Activated T-cell treated with anti-CD3 and anti-CD28 coated beads for 48 hours (primary cell): ENCODE measurements at regions not wholly inside any gene's neighbourhood (a gene's known extent, or its start where the extent isn't known, plus 50 kb on each side); places are given as distances from the start of the nearest gene placed in this dataset.
"Not testable (repeated sequence)": the region's sequence is repeated elsewhere in the genome, so short reads cannot be mapped to it uniquely, and the experiment has no call there.

Experiments
- DNase-seq: peaks from one replicate; pipeline ENCODE4 v3.0.0-alpha.2; 2020; ENCODE audit warnings: low read depth

DNA sequence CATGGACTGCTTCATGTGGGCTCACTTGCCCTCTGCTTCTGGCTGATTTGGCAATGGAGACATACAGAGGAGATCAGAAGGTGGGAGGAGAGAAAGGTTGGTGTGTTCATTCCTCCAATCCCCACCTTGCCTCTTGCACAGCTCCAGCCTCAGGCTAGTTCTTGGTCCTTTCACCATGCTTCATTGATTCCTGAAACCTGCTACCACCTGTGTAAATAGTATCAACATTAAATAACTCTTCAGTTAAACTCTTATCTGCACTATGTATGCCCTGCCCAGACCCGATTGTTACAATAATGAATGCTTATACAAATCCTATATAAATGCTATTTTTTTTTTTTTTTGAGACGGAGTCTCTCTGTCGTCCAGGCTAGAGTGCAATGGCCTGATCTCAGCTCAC is 174.5 kb downstream of the CD83 start:
- DNase-seq = no peak

DNA sequence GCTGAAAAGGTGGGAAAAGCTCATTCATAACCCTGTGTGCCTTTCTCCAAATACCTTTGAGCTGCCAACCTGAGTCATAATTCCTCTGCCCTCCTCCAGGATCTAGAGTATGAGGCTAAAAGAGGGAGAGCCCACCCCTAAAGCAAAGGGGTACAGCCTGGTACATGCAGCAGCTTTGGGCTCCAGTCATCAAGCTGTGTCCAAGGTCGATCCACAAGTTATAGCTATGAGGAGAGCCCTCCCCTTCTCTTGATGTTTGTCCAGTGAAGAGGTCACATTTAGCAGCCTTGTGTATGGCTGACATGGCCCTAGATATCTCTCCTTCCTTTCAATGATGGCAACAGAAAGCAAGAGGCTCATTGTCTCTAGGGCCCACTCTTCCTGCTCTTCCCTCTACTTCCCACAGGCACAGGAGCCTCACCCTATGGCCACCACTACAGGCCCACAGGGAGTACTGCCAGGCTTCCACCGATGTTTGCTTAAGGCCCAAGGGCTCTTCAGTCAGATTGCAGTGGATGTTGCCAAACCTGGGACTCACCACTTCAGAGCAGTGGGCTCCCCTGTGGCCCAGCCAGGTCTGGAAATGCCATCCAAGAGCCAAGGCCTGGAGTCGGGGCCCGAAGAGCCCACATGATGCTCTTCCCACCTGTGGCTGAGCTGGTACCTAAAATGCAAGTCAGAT is 176.8 kb downstream of the CD83 start:
- no peak for DNase-seq

DNA sequence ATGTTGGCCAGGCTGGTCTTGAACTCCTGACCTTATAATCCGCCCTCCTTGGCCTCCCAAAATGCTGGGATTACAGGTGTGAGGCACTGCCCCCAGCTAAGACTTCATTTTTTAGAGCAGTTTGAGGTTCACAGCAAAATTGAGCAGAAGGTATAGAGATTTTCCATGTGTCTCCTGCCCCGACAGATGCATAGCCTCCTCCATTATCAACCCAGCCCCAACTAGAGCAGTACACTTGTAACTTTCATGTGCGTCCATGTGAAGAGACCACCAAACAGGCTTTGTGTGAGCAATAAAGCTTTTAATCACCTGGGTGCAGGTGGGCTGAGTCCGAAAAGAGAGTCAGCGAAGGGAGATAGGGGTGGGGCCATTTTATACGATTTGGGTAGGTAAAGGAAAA is 179.1 kb downstream of the CD83 start:
- not testable (repeated sequence) for DNase-seq

DNA sequence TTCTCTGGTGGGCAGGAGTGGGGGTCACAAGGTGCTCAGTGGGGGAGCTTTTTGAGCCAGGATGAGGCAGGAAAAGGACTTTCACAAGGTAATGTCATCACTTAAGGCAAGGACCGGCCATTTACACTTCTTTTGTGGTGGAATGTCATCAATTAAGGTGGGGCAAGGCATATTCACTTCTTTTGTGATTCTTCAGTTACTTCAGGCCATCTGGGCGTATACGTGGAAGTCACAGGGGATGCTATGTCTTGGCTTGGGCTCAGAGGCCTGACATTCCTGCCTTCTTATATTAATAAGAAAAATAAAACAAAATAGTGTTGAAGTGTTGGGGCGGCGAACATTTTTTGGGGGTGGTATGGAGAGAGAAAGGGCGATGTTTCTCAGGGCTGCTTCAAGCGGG is 179.5 kb downstream of the CD83 start:
- not testable (repeated sequence) for DNase-seq

DNA sequence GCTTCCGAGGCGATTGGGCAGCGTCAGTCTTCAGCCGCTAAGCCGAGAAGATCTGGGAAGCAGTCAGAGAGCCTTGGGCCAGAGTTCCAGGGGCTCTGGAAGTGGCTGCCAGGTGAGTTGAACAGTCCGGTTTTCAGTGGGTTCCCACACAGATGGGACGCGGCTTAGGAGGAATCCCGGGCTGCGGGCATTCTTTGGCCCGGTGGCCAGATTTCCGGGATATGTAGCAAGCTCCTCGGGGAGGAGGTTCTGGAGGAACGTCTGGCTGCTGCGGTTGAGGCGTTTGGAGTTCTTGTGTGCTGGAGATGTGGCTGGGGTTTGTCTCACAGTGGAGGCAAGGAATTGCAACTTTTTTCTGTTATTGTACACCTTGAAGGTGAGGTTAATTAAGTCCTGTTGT is 182.6 kb downstream of the CD83 start:
- not testable (repeated sequence) for DNase-seq

DNA sequence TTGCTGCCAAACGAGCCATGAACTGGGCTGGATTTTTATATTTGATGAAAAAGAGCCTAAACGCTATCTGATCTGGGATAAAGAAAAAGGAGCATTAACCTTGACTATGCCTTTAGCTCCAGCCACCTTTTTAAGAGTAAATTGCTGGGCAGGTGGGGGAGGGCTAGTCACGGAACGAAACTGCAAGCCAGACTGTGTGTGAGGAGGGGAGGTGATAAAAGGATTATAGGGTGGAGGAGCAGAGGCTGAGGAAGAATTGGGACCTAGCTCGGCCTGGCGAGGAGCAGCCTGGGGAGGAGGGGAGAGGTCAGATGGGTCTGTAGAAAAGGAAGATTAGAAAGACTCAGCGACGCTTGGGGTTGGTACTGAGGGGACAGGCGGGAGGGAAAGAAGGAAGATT is 183.1 kb downstream of the CD83 start:
- DNase-seq = not testable (repeated sequence)

DNA sequence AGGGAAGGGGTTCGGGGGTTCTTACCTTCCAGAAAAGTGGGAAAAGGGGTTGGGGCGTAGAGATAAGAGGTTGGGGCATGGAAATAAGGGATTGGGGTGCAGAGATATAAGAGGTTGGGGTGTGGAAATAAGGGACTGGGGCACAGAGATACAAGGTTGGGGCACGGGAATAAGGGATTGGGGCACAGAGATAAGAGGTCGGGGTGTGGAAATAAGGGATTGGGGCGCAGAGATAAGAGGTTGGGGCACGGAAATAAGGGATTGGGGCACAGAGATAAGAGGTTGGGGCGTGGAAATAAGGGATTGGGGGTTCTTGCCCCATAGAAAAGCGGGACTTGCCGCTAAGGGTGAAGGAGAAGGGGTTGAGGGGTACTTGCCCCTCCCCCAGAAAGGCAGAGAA is 183.9 kb downstream of the CD83 start:
- not testable (repeated sequence) for DNase-seq

DNA sequence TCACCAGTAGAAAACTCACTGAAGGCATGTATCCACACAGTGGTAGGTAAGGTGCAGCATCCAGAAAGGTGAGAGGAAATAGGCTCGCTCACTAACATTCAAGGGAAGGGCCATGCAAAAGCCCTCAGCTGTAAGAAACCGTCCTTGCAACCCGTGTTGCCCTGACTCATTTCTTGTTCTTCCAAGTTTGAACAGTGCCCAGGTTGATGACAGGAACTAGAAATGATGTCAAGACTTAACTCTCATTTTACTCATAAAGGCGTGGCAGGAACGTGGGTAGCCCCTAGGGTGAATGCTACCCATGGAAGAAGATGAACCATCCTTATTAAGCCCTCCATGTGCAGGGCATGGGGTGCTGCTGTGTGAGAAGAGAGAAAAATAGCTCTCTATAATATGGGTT is 187.6 kb downstream of the CD83 start:
- DNase-seq = no peak

DNA sequence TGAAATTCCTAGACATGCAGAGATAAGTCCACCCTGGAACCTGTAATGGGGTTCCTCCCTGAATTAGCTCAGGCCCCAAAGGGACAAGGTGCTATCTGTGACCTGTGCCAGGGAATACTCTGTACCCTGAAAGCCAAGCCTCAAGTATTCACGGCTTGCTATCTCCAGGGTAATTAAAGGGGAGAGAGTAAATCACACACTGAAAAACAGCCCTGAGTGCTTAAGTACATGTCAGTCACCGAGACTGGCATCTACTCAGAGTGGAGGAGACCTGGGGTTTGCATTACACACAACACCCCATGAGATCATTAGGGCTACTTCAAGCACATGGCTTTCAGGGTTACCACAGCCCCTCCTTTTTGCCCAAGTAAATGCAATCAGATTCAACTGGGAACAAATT is 188.1 kb downstream of the CD83 start:
- no peak for DNase-seq

DNA sequence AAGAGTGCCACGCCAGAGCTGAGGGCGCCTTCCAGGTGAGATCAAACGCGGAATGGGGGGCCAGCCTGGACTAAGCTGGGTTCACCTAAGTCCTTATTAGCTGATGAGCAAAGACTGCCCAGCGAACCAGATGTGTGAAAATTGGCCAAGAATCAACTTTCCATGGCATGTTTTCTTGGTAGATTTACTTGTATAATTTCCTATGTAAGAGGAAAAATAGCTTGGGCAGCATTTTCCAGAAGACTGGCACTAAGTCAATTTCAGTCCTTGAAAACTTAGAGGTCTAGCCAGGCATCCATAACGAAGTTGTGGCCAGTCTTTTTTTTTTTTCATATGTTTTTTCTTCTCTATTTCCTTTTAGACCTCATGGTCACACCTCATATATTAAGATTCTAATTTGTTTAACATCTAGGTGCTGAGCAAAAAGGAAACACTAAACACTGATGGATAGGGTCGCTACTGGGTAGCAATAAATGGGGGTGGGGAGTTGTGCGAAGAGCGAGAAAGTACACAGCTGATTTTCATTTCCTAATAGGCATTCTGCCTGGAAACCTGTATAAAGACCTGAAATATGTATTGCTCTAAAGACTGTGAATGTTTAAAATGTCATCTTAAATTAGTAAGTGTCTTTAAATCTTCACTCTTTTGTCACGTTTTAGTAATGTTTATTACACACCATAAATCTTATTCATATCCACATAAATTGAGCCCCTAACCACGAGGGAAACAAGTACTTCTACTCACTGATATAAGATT is 188.8 kb downstream of the CD83 start:
- DNase-seq = no peak

DNA sequence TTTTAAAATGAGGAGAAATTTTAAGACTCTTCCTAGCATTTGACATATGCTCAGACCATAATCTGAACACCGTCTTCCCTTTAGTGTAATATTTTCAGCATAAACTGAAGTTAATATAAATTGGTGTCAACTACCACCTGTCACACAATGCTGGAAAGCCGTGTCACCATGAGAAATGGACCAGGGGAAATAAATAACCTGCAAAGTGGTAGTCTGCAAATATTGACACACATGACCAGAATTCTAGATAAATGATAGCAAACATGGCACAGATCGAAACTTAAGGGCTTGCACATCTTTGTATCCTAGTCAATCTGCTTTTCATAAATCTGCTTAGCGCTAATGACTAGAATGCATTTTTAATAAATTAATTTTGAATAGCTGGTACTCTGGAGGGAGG is 191.9 kb downstream of the CD83 start:
- no peak for DNase-seq

DNA sequence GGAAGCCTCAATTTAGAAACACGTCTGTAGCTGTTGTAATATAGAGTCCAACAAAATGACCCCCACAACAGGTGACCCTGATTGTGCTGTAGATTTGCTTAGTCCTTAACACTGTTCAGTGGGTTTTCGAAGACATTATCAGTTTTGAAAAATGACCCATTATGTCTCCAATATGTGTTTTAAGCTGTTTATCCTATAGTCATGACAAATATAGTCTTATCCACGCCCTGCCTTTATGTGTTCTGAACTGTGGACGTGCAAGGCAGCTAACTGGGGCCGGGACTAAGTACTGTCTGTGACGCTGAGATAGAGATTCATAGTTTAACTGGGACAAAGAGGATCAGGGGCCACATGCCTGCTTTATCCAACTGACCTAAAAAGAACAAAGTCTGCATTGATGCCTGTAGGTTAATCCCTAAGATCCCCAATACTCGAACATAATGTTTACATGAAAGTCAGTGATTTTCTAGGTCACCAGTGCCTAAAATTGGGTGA is 192.4 kb downstream of the CD83 start:
- no peak for DNase-seq

DNA sequence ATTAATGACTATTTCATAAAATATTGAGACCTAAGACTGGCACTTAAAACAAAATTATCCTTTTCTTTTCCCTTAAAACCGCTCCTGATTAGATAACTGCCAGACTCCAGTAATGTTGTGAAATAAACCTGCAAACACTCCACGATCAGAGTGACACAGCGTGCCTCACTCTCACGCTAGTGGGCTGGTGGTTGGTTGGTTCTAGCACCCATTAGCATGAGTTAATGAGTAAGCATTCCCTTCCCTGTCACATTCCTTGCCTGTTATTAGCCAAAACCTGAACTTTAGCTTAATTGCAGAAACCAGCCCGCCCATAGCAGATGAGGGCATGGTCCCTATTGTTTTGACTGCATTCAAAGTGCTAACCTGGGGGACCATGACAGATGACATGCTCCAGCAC is 193.4 kb downstream of the CD83 start:
- DNase-seq = no peak

DNA sequence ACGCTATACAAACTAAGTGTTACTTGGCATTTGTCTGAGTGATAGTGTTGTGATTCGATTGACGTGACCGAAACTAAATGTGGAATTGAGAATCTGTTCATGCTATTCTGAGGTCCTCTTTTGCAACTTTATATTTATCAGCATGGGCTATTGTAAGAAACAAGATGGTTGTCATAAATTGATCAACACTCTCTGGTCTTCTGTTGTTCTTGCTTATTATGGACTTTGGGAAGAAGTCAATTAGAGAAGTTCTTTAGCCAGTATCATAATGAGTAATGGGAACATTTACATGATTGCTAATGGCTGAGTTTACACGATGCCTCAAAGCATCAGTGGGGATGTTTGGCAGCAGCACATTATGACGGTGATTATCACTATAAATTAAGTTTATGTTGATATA is 195.0 kb downstream of the CD83 start:
- DNase-seq = no peak

DNA sequence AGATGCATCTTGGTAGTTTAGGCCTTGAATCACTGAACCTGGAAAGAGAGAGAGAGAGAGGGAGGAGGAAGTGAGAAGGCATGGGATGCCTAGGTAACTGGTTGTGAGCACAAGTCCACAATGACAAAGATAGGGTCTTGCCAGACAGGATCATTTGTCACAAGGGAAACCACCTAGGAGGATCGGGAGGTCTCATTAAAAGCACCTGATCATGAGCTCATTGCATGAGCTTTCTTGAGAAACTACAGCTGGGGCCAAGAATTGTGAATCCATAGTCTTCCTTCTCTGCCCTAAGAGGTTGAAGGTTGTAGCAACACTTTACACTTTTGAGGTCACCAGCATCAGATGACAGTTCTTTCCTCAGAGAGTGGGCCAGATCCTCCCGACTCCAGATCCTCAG is 195.7 kb downstream of the CD83 start:
- no peak for DNase-seq

DNA sequence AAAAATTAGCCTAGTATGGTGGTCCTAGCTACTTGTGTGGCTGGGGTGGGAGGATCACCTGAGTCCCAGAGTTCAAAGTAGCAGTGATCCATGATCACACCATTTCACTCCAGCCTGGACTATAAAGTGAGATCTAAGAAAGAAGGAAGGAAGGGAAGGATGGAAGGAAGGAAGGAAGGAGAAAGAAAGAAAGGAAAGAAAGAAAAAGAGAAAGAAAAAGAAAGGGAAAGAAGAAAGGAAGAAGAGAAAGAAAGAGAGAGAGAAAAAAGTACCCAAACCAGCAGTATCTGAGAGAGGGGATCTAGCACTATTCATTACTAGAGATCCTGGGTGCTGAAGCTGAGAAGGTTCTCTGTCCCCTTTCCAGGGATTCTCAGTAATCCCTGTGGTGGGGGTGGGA is 197.8 kb downstream of the CD83 start:
- no peak for DNase-seq

DNA sequence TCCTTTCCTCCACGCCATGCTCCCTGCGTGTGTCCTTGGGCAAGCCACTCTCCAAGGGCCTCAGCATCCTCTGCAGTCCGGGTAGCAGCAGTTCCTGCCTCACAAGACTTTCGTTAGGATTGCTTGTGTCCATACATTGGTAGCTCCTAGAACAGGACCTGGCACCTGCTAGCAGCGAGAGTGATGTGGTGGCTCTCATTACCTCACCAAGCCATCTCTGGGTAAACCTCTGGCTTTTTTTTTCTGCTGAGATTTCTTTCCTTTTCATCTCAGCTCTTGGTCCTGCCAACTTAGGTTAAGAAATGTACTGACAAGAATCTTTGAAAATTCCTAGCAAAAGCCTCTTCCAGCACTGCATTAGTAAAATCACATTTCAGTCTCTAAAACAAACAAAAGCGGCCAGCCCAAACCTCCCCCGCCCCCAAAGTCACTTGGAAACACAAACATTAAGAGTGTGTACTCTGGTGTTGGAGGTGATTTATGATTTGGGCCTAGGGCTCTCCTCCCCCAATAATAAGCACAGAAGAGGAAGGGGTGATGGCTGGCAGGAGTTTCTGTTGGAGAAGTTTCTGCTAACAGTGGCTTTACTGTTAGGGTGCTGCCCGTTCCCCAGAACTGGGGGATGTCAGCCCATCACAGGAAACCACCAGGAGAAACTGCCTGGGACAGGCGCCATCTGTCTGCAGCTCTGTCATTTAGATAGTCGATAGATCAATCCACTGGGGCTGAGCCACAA is 199.2 kb downstream of the CD83 start:
- no peak for DNase-seq

DNA sequence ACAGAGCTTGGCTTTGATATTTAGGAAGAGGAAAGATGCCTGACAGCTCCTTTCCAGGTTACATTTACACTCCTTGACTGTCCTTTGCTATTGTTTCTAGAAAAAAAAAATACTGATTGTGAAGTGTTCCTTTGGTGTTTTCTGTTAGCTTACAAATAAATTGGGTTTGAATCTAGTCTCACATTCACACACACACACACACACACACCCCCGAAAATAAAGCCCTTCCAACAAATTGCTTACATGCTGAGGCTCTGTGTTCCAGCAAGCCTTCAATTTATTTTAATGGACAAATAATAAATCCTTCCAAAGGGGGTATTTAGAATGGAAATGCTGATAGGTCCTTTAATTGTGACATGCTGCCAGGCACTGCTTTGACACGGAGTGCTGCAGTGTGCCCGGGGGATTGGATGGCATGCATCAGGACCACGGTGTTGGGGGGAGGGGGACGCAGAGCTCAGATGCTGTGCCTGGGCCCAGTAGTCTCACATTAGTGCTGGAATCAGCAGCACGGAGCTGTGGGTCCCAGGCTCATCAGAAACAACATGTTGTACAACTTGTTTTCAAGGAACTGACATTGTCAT is 199.9 kb downstream of the CD83 start:
- DNase-seq = no peak

DNA sequence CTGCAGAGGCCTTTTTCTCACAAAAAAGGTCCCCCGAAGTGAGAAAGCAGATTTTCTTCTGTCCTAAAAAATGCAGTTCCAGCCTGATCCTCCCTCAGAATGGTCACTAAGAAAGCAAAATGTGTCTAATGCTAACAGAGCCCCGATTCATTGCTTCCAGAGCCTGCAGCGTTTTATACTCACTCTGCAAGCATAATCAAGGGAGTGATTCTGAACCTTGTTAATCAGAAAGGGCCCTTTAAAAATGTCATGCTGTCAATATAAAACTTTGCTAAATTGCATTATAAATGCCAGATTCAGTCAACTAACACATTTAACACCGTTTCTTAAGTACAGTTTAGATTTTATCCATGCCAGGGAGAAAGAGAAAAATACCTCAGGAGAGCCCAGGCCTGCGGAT is 202.8 kb downstream of the CD83 start:
- DNase-seq = no peak

DNA sequence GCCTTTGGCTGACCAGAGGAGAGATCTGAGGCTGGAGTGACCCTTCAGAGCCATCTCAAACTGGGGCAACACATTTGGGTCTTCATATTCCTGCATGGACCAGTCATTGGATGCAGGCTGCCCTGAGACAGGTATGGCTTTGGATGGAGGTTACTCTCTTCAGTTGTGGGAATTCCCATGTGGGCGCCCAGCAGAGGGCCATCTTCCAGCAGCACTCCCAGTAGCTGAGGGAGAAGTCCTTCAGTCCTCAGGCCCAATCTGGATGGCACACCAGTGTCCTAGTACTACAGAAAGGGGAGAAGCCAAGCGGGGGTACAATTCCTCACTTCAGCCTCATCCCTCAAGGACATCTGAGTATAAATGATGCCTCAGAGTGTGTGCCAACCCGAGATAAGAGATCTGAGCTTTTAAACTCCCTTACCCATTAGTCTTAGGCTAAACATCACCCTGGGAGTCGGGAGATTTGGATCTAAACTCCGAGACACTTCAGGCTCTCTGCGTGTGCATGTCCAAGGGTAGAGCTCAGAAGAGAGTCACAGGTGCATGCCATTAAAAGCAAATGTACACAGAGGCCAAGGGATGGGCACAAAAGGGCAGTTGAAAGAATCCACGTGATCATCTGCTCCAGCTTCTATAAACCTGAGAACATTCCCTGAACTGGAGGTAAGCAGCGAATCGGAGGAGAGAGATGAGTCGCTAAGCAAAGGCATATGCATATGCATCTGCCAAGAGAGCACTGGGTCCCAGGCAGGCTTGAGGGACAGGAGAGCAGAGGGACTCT is 204.6 kb downstream of the CD83 start:
- no peak for DNase-seq

DNA sequence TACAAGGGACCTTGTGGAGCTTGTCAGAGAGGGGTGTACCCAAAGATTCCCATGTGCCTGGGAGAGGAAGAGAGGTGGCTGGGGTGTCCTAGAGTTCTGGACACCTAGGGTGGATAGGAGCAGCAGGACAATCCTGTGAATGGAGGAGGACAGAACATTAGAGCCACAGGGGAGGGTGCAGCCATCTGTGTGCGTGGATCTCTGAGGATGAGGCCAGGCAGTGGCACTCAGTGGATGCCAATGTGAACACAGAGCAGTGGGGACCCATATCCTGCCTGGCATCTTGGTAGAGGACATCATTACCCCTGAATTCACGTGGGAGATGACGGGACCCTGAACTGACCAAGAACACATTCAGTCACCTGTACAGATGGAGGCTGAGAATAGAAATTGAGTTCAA is 205.3 kb downstream of the CD83 start:
- DNase-seq = no peak

DNA sequence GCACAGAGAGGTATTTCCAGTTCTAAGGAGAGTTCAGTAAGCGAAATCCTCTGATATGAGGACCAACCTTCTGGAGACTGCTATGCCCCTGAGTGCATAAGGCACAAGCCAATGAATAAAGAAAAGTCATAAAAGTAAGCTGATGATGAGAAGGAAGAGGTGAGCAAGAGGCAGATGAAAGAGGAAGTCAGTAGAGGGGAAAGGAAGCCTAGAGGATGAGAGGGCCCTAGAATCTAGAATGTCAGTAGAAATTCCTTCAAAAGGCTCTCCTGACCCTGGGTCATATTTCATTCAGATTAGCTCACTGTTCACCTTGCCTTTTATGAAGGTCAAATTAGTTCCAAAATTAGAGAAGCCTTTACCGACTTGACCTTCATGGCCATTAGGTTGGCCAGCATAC is 209.2 kb downstream of the CD83 start:
- no peak for DNase-seq
